ENCODE measurements at regions not wholly inside any gene's neighbourhood (a gene's known extent, or its start where the extent isn't known, plus 50 kb on each side); places are given as distances from the start of the nearest gene placed in this dataset.

DNA sequence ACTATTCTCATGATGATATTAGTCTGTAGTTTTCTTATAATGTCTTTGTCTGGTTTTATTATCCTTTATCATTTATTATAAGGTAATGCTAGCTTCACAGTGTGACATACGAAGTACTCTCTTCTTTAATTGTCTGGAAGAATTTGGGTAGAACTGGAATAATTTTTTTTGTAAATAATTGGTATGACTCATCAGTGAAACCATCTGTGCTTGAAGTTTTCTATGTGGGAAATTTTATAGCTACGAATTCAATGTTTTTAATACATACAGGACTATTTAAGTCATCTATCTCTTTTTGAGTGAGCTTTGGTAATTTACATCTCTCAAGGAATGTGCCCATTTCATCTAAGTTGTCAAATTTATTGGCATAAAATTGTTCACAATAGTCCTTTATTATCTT is 86.3 kb downstream of the SOD2 start:
- TF ChIP-seq, protein P1, sequence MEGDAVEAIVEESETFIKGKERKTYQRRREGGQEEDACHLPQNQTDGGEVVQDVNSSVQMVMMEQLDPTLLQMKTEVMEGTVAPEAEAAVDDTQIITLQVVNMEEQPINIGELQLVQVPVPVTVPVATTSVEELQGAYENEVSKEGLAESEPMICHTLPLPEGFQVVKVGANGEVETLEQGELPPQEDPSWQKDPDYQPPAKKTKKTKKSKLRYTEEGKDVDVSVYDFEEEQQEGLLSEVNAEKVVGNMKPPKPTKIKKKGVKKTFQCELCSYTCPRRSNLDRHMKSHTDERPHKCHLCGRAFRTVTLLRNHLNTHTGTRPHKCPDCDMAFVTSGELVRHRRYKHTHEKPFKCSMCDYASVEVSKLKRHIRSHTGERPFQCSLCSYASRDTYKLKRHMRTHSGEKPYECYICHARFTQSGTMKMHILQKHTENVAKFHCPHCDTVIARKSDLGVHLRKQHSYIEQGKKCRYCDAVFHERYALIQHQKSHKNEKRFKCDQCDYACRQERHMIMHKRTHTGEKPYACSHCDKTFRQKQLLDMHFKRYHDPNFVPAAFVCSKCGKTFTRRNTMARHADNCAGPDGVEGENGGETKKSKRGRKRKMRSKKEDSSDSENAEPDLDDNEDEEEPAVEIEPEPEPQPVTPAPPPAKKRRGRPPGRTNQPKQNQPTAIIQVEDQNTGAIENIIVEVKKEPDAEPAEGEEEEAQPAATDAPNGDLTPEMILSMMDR (IDR thresholded peaks at IDR 0.05): no peak
- TF ChIP-seq POLR2A (IDR thresholded peaks at IDR 0.05): no peak
